ENCODE measurements at regions not wholly inside any gene's neighbourhood (a gene's known extent, or its start where the extent isn't known, plus 50 kb on each side); places are given as distances from the start of the nearest gene placed in this dataset.
"Not testable (repeated sequence)": the region's sequence is repeated elsewhere in the genome, so short reads cannot be mapped to it uniquely, and the experiment has no call there.

DNA sequence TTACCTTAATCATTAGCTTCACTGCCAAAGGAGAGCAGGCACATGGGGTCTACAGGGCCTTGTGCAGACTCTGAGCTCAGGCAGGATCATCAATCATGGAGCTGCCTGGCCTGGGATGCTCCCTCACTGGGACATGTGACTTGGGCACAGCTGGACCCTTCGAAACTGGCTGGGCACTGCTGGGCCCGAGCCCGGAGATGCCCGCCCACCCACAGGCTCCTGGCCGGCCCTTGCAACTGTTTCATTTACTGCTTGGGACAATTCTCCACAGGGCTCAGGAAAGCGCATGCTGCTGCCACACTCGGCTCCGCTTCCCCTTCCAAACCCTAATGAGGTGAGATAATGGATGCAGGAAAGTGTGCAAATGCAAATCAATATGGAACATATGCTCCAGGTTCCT lies 387.5 kb downstream of the TRIM36 start:
- Mint-ChIP-seq H3K36me3 (ENCODE audit: low read depth) (no peaks in the 10 kb centered on the region), H3K4me3 (no peak overlapping the region), H3K27me3 (no peaks in the 10 kb centered on the region), H3K4me1 (no peaks in the 10 kb centered on the region), H3K27ac (no peak overlapping the region), H3K9me3 (ENCODE audit: low read depth) (no peaks in the 10 kb centered on the region)
- POLR2A ChIA-PET: no interaction called here
- intact Hi-C loops (cut with DNase I, micrococcal nuclease): no loop called here
- ATAC-seq (no peak), DNase-seq (no peak)
- CTCF ChIA-PET: no interaction called here

DNA sequence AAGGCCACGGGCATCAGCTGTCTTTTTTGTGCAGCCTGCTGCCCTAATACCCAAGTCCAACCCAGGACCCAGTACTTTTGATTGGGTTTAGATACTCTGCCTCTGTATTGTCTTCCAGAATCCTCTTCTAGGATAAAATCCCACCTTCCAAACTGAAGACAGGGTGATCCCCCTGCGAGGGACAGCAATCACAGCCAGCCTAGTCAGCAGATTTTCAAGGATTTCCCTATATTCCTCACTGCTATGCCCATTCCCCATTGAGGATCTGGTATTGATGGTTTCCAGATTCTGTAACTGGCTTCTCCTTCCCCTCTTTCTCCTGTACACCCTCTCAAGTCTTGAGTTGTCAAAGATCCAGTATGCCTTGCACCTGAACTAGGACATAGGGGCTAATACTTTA lies 389.4 kb downstream of the TRIM36 start:
- intact Hi-C loops (cut with DNase I, micrococcal nuclease): no loop called here
- DNase-seq: no peak
- Mint-ChIP-seq H3K4me1 (no peaks in the 10 kb centered on the region), H3K27me3 (no peaks in the 10 kb centered on the region), H3K27ac (no peak overlapping the region), H3K9me3 (ENCODE audit: low read depth) (no peaks in the 10 kb centered on the region), H3K4me3 (no peak overlapping the region), H3K36me3 (ENCODE audit: low read depth) (no peaks in the 10 kb centered on the region)
- ChIA-PET POLR2A (no interaction called here), CTCF (no interaction called here)
- ATAC-seq: no peak

DNA sequence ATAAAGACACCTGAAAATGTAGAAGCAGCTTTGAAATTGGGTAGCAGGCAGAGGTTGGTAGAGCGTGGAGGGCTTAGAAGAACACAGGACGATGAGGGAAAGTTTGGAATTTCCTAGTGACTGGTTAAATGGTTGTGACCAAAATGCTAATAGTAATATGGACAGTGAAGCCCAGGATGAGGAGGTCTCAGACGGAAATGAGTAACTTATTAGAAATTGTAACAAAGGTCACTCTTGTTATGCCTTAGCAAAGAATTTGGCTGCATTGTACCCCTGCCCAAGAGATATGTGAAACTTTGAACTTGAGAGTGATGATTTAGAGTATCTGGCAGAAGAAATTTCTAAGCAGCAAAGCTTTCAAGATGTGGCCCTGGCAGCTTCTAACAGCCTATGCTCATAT lies 382.5 kb downstream of the KCNN2 start:
- Mint-ChIP-seq H3K4me1 (no peaks in the 10 kb centered on the region), H3K9me3 (ENCODE audit: low read depth) (no peaks in the 10 kb centered on the region), H3K36me3 (ENCODE audit: low read depth) (no peaks in the 10 kb centered on the region), H3K4me3 (no peak overlapping the region), H3K27ac (no peak overlapping the region), H3K27me3 (no peaks in the 10 kb centered on the region)
- ATAC-seq: no peak
- intact Hi-C loops (cut with DNase I, micrococcal nuclease): no loop called here
- no peak for DNase-seq
- ChIA-PET POLR2A (no interaction called here), CTCF (no interaction called here)

DNA sequence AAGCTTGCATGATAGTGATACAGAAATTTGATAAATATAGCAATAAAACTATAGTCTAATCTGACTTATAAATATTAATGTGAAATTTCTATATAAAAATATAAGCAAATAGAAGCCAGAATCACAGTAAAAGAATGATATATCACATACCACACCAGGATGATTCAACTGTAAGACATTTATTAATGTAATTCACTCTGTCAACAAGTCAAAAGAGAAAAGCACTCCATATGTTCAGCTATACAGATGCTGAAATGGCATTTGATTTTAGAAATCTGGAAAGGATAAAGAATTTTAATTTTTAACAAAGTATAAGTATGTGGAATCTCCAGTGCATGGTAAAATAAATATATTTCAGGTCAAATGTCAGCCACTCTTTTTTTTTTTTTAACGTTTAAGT lies 372.4 kb downstream of the KCNN2 start:
- ChIA-PET CTCF (interaction anchor here (0.6 kb wide), 1 partner anchor 13 kb away, joined by 3 read pairs; no protein-coding TSS in a partner anchor), POLR2A (no interaction called here)
- Mint-ChIP-seq H3K9me3 (ENCODE audit: low read depth) (no peaks in the 10 kb centered on the region), H3K36me3 (ENCODE audit: low read depth) (no peaks in the 10 kb centered on the region), H3K4me1 (no peaks in the 10 kb centered on the region), H3K27me3 (no peaks in the 10 kb centered on the region), H3K4me3 (no peak overlapping the region), H3K27ac (no peak overlapping the region)
- no peak for DNase-seq
- intact Hi-C loops (cut with DNase I, micrococcal nuclease): no loop called here
- no peak for ATAC-seq

DNA sequence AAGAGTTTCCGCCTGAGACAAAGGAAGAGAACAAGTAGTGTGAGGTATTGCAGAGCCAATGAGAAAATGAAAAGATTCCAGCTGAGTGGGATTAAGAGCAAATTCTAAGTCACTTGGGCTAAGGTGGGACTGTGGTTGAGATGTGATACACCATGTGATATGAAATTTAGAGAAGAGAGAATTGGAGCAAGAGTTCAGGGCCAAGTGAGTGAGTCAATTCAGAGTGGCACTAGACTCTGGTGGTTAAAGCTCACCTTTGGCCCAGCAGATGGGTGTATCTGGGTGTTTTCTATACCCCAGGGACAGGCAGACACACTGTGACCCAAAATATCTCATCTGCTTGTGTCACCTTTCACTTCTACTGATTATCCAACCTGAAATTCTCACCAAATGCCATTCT lies 368.1 kb downstream of the KCNN2 start:
- no peaks in the 10 kb centered on the region for H3K36me3 Mint-ChIP-seq (ENCODE audit: low read depth)
- H3K4me3 Mint-ChIP-seq: no peak overlapping the region
- no peak overlapping the region for H3K27ac Mint-ChIP-seq
- POLR2A ChIA-PET: no interaction called here
- H3K4me1 Mint-ChIP-seq: no peaks in the 10 kb centered on the region
- no peak for ATAC-seq
- CTCF ChIA-PET: no interaction called here
- H3K9me3 Mint-ChIP-seq (ENCODE audit: low read depth): no peaks in the 10 kb centered on the region
- no peaks in the 10 kb centered on the region for H3K27me3 Mint-ChIP-seq
- DNase-seq: no peak
- intact Hi-C loops (cut with DNase I, micrococcal nuclease): no loop called here

DNA sequence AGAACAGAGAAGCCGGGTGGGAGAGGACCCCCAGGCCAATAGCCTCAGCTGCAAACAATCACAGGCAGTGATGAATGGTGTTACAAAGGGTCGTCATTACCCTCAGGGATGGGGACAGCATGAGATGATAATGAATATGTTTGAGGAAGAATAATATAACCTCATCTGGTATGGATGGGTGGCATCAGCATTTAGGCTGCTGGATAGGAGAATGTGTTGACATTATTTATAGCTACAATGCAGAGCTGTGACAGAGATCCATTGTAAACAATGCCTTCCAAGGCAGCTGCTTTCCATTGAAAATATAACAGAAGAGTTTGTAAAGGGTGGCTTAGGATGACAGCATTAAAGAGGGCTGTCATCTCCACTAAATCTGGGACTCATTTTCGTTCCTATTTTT lies 365.5 kb downstream of the KCNN2 start:
- DNase-seq: no peak

DNA sequence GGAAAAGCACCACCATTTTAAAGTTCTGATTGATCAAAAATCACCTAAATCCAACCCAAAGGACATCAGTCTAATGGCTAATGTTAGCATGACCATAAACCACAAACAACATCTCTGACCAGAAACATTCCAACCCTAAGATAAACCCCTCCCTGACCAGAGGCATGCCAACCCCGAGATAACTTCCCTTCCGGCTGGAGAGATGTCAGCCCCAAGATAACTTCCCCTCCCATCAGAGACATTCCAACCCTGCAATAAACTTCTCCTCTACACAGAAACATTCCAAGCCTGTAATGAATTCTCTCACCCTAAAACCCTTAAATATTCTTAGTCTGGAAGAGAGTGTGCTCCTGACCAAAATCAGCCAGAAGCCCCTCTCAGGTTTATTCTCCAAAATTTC lies 364.3 kb downstream of the KCNN2 start:
- intact Hi-C loops (cut with DNase I, micrococcal nuclease): no loop called here
- Mint-ChIP-seq H3K9me3 (ENCODE audit: low read depth) (no peaks in the 10 kb centered on the region), H3K27me3 (no peaks in the 10 kb centered on the region), H3K4me3 (no peak overlapping the region), H3K27ac (no peak overlapping the region), H3K4me1 (no peaks in the 10 kb centered on the region), H3K36me3 (ENCODE audit: low read depth) (no peaks in the 10 kb centered on the region)
- ChIA-PET CTCF (no interaction called here), POLR2A (no interaction called here)
- DNase-seq (no peak), ATAC-seq (no peak)

More for the DNA sequence above, 365.5 kb downstream of the KCNN2 start:
- ChIA-PET POLR2A (no interaction called here), CTCF (no interaction called here)
- intact Hi-C loops (cut with DNase I, micrococcal nuclease): no loop called here
- no peak overlapping the region for H3K4me3 Mint-ChIP-seq
- H3K27ac Mint-ChIP-seq: no peak overlapping the region
- ATAC-seq: no peak
- H3K9me3 Mint-ChIP-seq (ENCODE audit: low read depth): no peaks in the 10 kb centered on the region
- no peaks in the 10 kb centered on the region for H3K27me3 Mint-ChIP-seq
- H3K4me1 Mint-ChIP-seq: no peaks in the 10 kb centered on the region
- H3K36me3 Mint-ChIP-seq (ENCODE audit: low read depth): no peaks in the 10 kb centered on the region

DNA sequence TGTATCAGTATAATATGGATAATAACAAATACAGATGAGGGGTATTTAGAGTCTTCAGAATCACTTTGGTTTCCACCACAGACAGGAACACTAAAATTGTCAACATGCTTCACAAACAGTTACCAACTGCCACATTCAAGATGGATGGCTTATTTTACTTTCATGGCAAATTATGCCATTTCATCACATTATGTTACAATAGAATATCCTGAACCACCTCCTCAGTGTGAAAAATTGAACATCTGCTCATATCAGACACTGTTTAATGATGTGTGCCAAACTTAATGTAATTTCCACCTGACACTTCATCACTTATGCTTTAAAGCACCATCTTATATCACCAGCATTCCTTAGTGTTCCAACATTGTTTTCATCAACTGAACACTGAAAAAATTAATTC lies 357.4 kb downstream of the KCNN2 start:
- no peak overlapping the region for H3K4me3 Mint-ChIP-seq
- CTCF ChIA-PET: no interaction called here
- no peaks in the 10 kb centered on the region for H3K36me3 Mint-ChIP-seq (ENCODE audit: low read depth)
- POLR2A ChIA-PET: no interaction called here
- H3K27me3 Mint-ChIP-seq: no peaks in the 10 kb centered on the region
- ATAC-seq (no peak), DNase-seq (no peak)
- no peak overlapping the region for H3K27ac Mint-ChIP-seq
- H3K9me3 Mint-ChIP-seq (ENCODE audit: low read depth): peaks cover 9% of the 10 kb centered on the region
- intact Hi-C loops (cut with DNase I, micrococcal nuclease): no loop called here
- H3K4me1 Mint-ChIP-seq: no peaks in the 10 kb centered on the region

DNA sequence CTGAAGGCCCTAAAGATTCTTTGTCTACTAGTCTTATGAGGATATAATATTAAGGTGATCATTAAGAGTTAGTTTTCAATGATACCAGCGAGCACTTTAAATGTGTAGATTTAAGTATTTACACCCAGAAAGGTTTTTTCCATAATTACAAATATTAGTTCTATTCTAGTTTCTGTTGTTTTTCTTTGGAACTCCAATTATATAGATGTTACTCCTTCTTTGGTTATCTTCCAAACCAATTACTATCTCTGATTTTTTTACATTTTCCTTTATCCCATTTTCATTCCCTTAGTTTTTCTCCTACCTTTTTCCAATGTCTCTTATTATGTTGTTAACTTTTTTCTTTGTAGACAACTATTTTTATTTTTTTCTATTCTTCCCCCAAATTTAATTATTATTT lies 355.1 kb downstream of the KCNN2 start:
- Mint-ChIP-seq H3K4me3 (no peak overlapping the region), H3K4me1 (no peaks in the 10 kb centered on the region), H3K9me3 (ENCODE audit: low read depth) (peaks cover 9% of the 10 kb centered on the region), H3K27me3 (no peaks in the 10 kb centered on the region), H3K36me3 (ENCODE audit: low read depth) (no peaks in the 10 kb centered on the region), H3K27ac (no peak overlapping the region)
- DNase-seq (no peak), ATAC-seq (no peak)
- POLR2A ChIA-PET: no interaction called here
- intact Hi-C loops (cut with DNase I, micrococcal nuclease): no loop called here
- CTCF ChIA-PET: no interaction called here

DNA sequence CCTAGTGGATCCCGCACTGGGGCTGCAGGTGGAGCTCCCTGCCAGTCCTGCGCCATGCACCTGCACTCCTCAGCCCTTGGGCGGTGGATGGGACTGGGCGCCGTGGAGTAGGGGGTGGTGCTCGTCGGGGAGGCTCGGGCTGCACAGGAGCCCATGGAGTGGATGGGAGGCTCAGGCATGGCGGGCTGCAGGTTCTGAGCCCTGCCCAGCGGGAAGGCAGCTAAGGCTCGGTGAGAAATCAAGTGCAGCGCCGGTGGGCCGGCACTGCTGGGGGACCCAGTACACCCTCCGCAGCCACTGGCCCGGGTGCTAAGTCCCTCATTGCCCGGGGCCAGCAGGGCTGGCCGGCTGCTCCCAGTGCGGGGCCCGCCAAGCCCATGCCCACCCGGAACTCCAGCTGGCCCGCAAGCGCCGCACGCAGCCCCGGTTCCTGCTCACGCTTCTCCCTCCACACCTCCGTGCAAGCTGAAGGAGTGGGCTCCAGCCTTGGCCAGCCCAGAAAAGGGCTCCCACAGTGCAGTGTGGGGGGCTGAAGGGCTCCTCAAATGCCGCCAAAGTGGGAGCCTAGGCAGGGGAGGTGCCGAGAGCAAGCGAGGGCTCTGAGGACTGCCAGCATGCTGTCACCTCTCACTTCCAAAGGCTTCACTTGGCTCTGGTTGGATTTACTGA lies 342.5 kb downstream of the KCNN2 start:
- intact Hi-C loops (cut with DNase I, micrococcal nuclease); H3K36me3 Mint-ChIP-seq (ENCODE audit: low read depth); ATAC-seq; H3K4me3 Mint-ChIP-seq; CTCF ChIA-PET; H3K27me3 Mint-ChIP-seq; H3K4me1 Mint-ChIP-seq; H3K9me3 Mint-ChIP-seq (ENCODE audit: low read depth); DNase-seq; H3K27ac Mint-ChIP-seq; POLR2A ChIA-PET: not testable (repeated sequence)

DNA sequence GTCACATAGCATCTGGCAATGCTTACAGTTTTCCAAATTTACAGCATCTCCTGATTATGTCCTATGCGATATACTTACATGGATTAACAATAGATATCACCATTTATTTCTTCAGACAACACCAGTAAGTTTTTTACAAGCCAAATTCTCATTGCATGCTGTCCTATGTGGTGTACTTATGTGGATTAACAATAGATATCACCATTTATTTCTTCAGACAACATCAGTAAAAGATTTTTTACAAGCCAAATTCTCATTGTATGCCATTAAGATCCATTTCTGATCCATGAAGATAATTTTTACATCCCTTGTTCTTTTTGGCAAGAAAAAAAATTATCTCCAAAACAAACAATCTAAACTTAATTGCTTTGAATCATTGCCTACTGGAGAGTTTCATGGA lies 340.9 kb downstream of the KCNN2 start:
- CTCF ChIA-PET: no interaction called here
- POLR2A ChIA-PET: no interaction called here

DNA sequence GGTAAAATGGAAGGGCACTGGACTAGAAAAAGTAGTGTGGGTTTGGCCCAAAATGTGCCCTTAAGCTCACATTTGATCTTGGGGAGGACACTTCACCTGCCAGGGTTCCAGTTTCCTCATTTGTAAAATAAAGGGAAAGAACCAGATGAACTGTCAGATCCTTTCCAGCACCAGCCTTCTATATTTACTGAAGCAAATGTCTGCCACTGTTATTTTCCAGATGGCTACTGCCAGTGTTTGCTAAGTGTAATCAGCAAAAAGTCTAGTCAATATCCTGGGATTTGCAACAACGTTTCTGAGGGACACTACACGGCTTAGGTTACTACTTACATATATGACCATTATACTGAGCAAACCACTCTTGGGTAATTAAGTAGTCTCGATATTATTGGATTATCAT lies 340.3 kb downstream of the KCNN2 start:
- ChIA-PET POLR2A (no interaction called here), CTCF (no interaction called here)
- Mint-ChIP-seq H3K4me1 (no peaks in the 10 kb centered on the region), H3K27me3 (no peaks in the 10 kb centered on the region), H3K27ac (no peak overlapping the region), H3K9me3 (ENCODE audit: low read depth) (no peaks in the 10 kb centered on the region), H3K4me3 (no peak overlapping the region), H3K36me3 (ENCODE audit: low read depth) (no peaks in the 10 kb centered on the region)
- no peak for ATAC-seq
- no peak for DNase-seq
- intact Hi-C loops (cut with DNase I, micrococcal nuclease): no loop called here

More for the DNA sequence above, 340.9 kb downstream of the KCNN2 start:
- ATAC-seq (no peak), DNase-seq (no peak)
- intact Hi-C loops (cut with DNase I, micrococcal nuclease): no loop called here
- H3K9me3 Mint-ChIP-seq (ENCODE audit: low read depth): no peaks in the 10 kb centered on the region
- no peaks in the 10 kb centered on the region for H3K4me1 Mint-ChIP-seq
- no peaks in the 10 kb centered on the region for H3K27me3 Mint-ChIP-seq
- H3K36me3 Mint-ChIP-seq (ENCODE audit: low read depth): no peaks in the 10 kb centered on the region
- no peak overlapping the region for H3K27ac Mint-ChIP-seq
- no peak overlapping the region for H3K4me3 Mint-ChIP-seq

DNA sequence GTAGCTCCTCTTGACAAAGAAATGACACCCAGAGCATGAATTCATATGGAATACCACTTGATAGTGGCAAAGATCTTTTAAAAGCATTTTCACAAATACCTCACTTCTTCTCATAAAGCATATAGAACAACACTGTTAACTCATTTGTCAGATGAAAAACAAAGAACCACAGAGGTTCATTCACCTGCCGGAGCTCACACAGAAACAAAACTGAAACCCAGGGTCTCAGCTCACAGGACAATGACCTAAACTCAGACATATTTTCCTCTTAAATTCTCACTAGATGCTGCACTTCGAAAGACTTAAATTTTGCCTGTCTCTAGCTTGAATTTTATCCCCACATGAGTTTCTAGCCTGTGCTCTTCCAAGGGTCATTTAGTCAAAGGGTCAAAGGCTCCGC lies 339.0 kb downstream of the KCNN2 start:
- intact Hi-C loops (cut with DNase I, micrococcal nuclease): no loop called here
- Mint-ChIP-seq H3K4me1 (no peaks in the 10 kb centered on the region), H3K27me3 (no peaks in the 10 kb centered on the region), H3K4me3 (no peak overlapping the region), H3K36me3 (ENCODE audit: low read depth) (no peaks in the 10 kb centered on the region), H3K27ac (no peak overlapping the region), H3K9me3 (ENCODE audit: low read depth) (peaks cover 2% of the 10 kb centered on the region)
- ATAC-seq (no peak), DNase-seq (no peak)
- ChIA-PET CTCF (no interaction called here), POLR2A (no interaction called here)

Data from activated CD4-positive, alpha-beta T cell treated with anti-CD3 and anti-CD28 coated beads for 36 hours (primary cell).